ENCODE measurements at regions not wholly inside any gene's neighbourhood (a gene's known extent, or its start where the extent isn't known, plus 50 kb on each side); places are given as distances from the start of the nearest gene placed in this dataset.

DNA sequence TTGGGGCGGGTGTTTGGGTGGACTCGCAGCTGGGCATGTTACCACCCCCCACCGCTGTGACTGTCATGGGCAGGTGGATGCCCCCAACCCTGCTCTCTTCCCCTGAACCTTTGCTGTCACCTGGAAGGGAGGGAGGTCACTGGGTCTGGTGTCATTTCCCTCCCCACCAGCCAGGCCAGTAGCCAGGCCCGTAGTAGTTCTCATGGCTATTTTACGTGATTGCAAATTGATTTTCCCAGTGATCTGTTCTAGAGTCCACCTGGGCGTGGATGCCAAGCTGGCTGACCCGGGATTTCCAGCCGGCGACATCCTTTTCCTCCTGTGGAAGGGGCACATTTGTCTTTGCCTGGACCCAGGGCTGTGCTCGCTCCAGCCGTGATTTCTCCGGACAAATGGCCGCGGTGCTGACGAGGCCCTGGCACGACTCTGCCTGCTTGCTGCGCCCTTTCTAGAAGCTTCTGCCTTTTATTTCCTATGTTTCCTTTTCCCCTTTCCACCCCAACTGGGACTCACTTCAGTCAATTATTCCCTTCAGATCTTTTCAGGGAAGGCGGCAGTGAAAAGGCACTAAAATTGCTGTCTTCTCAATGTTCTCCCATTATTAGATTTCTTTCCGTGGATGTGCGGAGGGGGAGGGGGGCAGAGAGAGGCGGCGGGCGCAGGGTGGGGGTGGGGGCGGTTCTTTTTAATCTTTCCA lies 226.9 kb upstream of the CIBAR2 start:
- TF ChIP-seq, protein P1, sequence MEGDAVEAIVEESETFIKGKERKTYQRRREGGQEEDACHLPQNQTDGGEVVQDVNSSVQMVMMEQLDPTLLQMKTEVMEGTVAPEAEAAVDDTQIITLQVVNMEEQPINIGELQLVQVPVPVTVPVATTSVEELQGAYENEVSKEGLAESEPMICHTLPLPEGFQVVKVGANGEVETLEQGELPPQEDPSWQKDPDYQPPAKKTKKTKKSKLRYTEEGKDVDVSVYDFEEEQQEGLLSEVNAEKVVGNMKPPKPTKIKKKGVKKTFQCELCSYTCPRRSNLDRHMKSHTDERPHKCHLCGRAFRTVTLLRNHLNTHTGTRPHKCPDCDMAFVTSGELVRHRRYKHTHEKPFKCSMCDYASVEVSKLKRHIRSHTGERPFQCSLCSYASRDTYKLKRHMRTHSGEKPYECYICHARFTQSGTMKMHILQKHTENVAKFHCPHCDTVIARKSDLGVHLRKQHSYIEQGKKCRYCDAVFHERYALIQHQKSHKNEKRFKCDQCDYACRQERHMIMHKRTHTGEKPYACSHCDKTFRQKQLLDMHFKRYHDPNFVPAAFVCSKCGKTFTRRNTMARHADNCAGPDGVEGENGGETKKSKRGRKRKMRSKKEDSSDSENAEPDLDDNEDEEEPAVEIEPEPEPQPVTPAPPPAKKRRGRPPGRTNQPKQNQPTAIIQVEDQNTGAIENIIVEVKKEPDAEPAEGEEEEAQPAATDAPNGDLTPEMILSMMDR (conservative IDR thresholded peaks at IDR 0.05; ENCODE audit: low read length), result no peak
- TF ChIP-seq EZH2phosphoT487 (IDR thresholded peaks at IDR 0.05; ENCODE audit: borderline replicate concordance), result no peak

Measured in Loucy (cell line).